GM12891 (cell line): ENCODE measurements at regions not wholly inside any gene's neighbourhood (a gene's known extent, or its start where the extent isn't known, plus 50 kb on each side); places are given as distances from the start of the nearest gene placed in this dataset.
"Not testable (repeated sequence)": the region's sequence is repeated elsewhere in the genome, so short reads cannot be mapped to it uniquely, and the experiment has no call there.

Experiments used
- DNase-seq: peaks from one replicate; pipeline ENCODE4 v3.0.0; 2011; ENCODE audit warnings: low spot score; ENCODE audit not compliant: insufficient read length
- FAIRE-seq: peaks from 2 replicates; lab custom pipeline; 2011; peaks lifted over from hg19 to GRCh38; lab: Jason Lieb, UNC
- PAX5 ChIP-seq: IDR thresholded peaks from 2 replicates; pipeline ENCODE4 v1.6.1; 2011; ENCODE audit warnings: low read length, moderate library complexity, mild to moderate bottlenecking; ENCODE audit not compliant: insufficient read depth, severe bottlenecking
- POLR2A ChIP-seq: IDR thresholded peaks from 2 replicates; pipeline ENCODE4 v1.6.1; 2011; ENCODE audit warnings: low read depth, low read length, control low read depth
- POLR2AphosphoS5 ChIP-seq: IDR thresholded peaks from 2 replicates; pipeline ENCODE4 v1.6.1; 2011; ENCODE audit warnings: low read depth, low read length, control low read depth
- POU2F2 ChIP-seq: IDR thresholded peaks from 2 replicates; pipeline ENCODE4 v1.6.1; 2011; ENCODE audit warnings: low read depth, mild to moderate bottlenecking, control low read depth, low read length, moderate library complexity
- SPI1 ChIP-seq: IDR thresholded peaks from 2 replicates; pipeline ENCODE4 v1.6.1; 2011; ENCODE audit warnings: low read depth, low read length, control low read depth
- TAF1 ChIP-seq: IDR thresholded peaks from 2 replicates; pipeline ENCODE4 v1.6.1; 2011; ENCODE audit warnings: low read depth, low read length, control low read depth

GRCh38 chr7:41415471-41416207, 287.3 kb downstream of the INHBA start:
- FAIRE-seq (no peak), DNase-seq (no peak)
- TF ChIP-seq POU2F2 (no peak), TAF1 (no peak), POLR2A (no peak), POLR2AphosphoS5 (no peak), SPI1 (no peak), PAX5 (no peak)

GRCh38 chr7:41415051-41415450, 287.8 kb downstream of the INHBA start:
- no peak for TF ChIP-seq POU2F2
- no peak for TF ChIP-seq POLR2A
- TF ChIP-seq PAX5: no peak
- FAIRE-seq: no peak
- DNase-seq: no peak

GRCh38 chr7:41404375-41405074, 298.4 kb downstream of the INHBA start:
- TF ChIP-seq TAF1 (no peak), SPI1 (no peak), POLR2A (no peak), PAX5 (no peak), POU2F2 (no peak), POLR2AphosphoS5 (no peak)
- FAIRE-seq (no peak), DNase-seq (no peak)

GRCh38 chr7:41403291-41403690, 299.6 kb downstream of the INHBA start:
- TF ChIP-seq POLR2A (no peak), TAF1 (no peak), PAX5 (no peak), SPI1 (no peak), POU2F2 (no peak), POLR2AphosphoS5 (no peak)
- DNase-seq: no peak
- no peak for FAIRE-seq

DNA sequence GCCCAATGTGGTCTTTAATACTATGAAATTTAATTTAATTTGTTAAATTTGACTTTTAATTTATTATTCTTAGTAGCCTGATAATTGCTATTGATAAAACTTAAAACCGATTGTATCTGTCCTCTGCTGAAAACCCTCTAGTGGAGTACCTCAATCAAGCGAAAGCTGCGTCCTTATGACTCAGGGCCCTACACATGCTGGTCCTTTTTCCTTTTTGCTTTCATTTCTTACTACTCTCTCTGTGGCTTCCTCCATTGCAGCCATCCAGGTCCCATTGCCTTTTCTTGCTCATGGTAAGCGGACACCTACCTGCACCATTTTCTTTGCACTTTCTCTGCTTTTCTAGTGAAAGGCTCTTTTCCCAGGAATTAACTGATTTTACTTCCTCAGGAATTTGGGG, 301.1 kb downstream of the INHBA start:
- TF ChIP-seq PAX5 (no peak), POU2F2 (no peak), SPI1 (no peak), POLR2A (no peak), TAF1 (no peak), POLR2AphosphoS5 (no peak)
- FAIRE-seq (no peak), DNase-seq (no peak)

GRCh38 chr7:41399171-41399570, 303.7 kb downstream of the INHBA start:
- FAIRE-seq (no peak), DNase-seq (no peak)
- no peak for TF ChIP-seq PAX5
- TF ChIP-seq SPI1: no peak
- no peak for TF ChIP-seq POLR2A
- TF ChIP-seq POU2F2: no peak
- no peak for TF ChIP-seq TAF1
- TF ChIP-seq POLR2AphosphoS5: no peak

DNA sequence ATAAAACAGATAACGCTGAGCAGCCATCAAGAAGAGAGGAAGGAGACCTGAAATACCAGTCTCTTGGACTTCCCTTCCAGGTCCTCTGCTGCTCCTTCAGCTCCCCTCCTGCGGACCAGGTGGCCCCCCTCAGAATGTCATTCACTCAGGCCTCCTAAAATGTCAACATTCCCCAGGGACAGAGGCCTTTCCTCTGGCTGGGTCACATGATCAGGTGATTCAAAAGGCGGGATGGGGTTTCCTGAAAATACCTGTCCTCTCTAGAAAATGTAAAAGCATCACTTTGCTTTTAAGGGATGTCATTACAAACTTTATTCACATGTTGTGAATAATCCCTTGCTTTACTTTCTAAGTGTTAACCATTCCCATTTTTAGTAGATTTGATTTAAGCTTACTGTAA, 311.1 kb downstream of the INHBA start:
- FAIRE-seq: no peak
- TF ChIP-seq PAX5 (no peak), SPI1 (no peak), TAF1 (no peak), POU2F2 (no peak), POLR2A (no peak), POLR2AphosphoS5 (no peak)
- no peak for DNase-seq

DNA sequence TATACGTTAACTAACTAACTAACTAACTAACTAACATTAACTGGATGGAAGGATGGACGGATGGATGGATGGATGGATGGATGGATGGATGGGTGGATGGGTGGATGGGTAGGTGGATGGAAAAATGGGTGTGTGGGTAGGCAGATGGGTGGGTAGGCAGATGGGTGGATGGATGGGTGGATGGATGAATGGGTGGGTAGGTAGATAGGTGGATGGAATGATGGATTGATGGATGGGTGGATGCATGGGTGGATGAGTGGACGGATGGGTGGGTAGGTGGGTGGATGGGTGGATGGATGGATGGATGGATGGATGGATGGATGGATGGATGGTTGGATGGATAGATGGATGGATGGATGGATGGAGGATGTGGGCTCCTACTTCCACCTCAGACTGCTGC, 314.0 kb downstream of the INHBA start:
- not testable (repeated sequence) for FAIRE-seq, DNase-seq

GRCh38 chr7:41385996-41386395, 316.9 kb downstream of the INHBA start:
- TF ChIP-seq SPI1: no peak
- no peak for TF ChIP-seq POLR2A
- TF ChIP-seq POU2F2: no peak
- no peak for TF ChIP-seq PAX5
- TF ChIP-seq POLR2AphosphoS5: no peak
- no peak for TF ChIP-seq TAF1
- DNase-seq (no peak), FAIRE-seq (no peak)

GRCh38 chr7:41384418-41384817, 318.5 kb downstream of the INHBA start:
- no peak for FAIRE-seq

More at GRCh38 chr7:41384418-41384817, 318.5 kb downstream of the INHBA start:
- no peak for DNase-seq
- no peak for TF ChIP-seq POLR2AphosphoS5
- no peak for TF ChIP-seq SPI1
- no peak for TF ChIP-seq POU2F2
- no peak for TF ChIP-seq TAF1
- no peak for TF ChIP-seq POLR2A
- TF ChIP-seq PAX5: no peak
